ENCODE measurements at regions not wholly inside any gene's neighbourhood (a gene's known extent, or its start where the extent isn't known, plus 50 kb on each side); places are given as distances from the start of the nearest gene placed in this dataset.

DNA sequence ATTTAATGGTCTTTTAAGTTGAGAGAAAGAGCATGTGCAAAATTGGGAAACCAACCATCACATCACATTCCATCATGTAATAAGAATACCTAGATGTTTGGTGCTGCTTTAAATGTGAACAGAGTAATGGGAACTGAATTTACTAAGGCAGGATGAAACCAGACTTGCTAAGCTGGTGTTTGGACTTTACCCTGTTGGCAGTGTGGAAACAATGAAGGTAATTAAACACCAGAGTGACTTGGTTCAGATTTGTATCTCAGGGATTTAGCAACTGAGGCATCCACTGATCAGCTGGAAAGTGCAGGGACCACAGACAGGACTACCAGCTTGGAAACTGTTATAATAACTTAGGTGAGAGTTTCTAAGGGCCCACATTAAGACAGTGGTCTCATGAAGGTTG lies 263.4 kb downstream of the OLFM3 start:
- DNase-seq (ENCODE audit: low read depth): no peak
- TF ChIP-seq, protein P1, sequence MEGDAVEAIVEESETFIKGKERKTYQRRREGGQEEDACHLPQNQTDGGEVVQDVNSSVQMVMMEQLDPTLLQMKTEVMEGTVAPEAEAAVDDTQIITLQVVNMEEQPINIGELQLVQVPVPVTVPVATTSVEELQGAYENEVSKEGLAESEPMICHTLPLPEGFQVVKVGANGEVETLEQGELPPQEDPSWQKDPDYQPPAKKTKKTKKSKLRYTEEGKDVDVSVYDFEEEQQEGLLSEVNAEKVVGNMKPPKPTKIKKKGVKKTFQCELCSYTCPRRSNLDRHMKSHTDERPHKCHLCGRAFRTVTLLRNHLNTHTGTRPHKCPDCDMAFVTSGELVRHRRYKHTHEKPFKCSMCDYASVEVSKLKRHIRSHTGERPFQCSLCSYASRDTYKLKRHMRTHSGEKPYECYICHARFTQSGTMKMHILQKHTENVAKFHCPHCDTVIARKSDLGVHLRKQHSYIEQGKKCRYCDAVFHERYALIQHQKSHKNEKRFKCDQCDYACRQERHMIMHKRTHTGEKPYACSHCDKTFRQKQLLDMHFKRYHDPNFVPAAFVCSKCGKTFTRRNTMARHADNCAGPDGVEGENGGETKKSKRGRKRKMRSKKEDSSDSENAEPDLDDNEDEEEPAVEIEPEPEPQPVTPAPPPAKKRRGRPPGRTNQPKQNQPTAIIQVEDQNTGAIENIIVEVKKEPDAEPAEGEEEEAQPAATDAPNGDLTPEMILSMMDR (IDR thresholded peaks at IDR 0.05; ENCODE audit: insufficient read depth, low read depth, low read length, missing control alignments): no peak
- H3K4me3 ChIP-seq (ENCODE audit: low read length): no peak overlapping the region

DNA sequence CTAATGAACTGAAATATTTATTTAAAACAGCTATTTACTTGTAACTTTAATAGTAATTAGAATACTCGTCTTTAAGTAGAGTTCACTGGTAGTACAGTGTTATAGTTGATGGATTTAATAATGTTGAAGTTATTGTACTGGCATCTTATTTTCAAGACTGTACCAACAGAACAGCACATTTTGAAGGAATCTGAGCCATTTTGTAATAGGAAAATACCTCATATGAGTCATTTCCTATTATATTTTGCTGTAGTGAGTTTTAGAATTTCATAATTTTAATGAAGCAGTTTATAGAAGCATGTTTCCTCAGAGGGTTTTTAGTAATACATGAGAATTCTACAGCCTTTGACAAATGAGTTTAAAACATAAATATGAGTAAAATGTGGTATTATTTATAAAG lies 258.3 kb downstream of the OLFM3 start:
- TF ChIP-seq, protein P1 (IDR thresholded peaks at IDR 0.05; ENCODE audit: insufficient read depth, low read depth, low read length, missing control alignments): no peak
- peak; percentile 67 for DNase-seq (ENCODE audit: low read depth)
- no peak overlapping the region for H3K4me3 ChIP-seq (ENCODE audit: low read length)

DNA sequence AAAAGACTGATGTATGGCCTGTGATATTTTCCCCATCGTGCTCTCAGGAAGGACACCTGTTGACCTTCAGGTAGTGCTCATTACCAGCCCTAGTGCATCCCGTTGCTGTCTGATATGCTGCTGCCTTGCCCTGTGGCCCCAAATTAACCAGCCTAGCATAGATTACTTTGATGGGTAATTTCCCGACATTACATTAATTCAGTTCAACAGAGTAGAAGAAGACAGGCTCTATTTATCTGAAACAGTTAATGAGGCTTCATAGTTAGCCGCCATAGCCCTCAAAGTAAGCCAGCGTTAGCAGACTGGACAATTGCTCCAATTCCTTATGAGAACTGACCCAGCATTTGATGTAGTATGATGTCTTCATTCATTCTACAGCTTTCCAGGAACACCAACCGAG lies 257.6 kb downstream of the OLFM3 start:
- DNase-seq (ENCODE audit: low read depth): no peak
- TF ChIP-seq, protein P1 (IDR thresholded peaks at IDR 0.05; ENCODE audit: insufficient read depth, low read depth, low read length, missing control alignments): no peak
- H3K4me3 ChIP-seq (ENCODE audit: low read length): no peak overlapping the region

DNA sequence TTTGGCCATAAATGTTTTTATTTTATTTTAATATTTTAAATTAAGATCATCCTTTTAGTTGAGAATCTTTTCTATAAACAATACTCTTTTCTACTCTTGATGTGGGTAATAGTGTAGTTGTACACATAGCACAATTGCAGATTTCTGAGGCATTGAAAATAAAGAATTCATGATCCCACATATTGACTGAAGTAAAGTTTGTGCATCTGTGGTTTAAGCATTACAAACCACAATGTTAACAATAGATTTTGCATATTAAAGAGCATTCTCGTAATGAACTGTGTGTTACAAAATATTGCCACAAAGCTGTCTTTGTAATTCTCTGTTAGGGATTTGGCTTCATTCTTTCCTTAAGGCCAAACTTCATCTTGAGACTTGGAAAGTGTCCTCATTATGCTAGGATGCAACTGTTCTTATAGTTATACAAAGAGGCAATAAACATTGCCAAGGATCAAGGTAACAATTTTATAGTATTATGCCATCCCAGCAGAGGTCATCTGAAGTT lies 256.8 kb downstream of the OLFM3 start:
- H3K4me3 ChIP-seq (ENCODE audit: low read length): no peak overlapping the region
- DNase-seq (ENCODE audit: low read depth): no peak
- TF ChIP-seq, protein P1 (IDR thresholded peaks at IDR 0.05; ENCODE audit: insufficient read depth, low read depth, low read length, missing control alignments): no peak

DNA sequence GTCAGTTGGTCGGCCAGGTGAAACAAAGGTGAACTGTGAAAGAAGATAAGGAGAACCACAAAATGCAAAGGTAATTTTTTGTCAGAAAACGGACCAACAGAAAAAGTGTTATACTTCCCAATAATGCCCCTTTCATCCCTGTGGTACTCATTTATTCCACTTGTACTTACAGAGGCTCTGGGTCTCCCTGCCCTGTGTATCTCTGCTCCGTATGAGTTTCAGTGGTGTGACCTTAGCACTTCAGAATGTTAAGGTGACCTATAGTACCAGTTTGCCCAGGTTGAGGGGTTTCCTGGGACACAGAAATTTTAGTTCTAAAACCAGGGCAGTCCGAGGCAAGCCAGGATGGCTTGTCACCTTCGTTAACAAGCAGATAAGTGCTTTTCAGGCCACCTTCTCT lies 254.8 kb downstream of the OLFM3 start:
- peak; percentile 28 for DNase-seq (ENCODE audit: low read depth)
- TF ChIP-seq, protein P1 (IDR thresholded peaks at IDR 0.05; ENCODE audit: insufficient read depth, low read depth, low read length, missing control alignments): no peak

DNA sequence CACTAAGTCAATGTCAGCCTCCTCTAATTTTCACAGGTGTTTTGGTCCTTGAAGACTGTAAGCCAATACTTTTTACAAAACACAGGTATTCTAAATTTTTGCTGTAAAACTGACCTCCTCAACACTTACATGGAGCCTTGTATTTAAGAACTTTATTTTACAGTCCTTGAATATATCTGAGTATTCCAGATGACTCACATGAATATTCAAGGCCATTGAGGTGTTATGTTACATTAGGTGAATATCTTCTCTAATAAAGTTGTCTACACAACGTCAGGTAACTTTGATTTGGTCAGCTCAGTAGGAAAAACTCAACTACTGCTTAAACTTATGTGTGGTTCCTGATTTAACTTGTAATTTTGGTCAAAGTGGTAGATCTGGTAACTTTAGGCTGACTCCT lies 254.2 kb downstream of the OLFM3 start:
- TF ChIP-seq, protein P1 (IDR thresholded peaks at IDR 0.05; ENCODE audit: insufficient read depth, low read depth, low read length, missing control alignments): no peak
- no peak overlapping the region for H3K4me3 ChIP-seq (ENCODE audit: low read length)
- peak; percentile 19 for DNase-seq (ENCODE audit: low read depth)

More for the DNA sequence above, 254.8 kb downstream of the OLFM3 start:
- no peak overlapping the region for H3K4me3 ChIP-seq (ENCODE audit: low read length)

DNA sequence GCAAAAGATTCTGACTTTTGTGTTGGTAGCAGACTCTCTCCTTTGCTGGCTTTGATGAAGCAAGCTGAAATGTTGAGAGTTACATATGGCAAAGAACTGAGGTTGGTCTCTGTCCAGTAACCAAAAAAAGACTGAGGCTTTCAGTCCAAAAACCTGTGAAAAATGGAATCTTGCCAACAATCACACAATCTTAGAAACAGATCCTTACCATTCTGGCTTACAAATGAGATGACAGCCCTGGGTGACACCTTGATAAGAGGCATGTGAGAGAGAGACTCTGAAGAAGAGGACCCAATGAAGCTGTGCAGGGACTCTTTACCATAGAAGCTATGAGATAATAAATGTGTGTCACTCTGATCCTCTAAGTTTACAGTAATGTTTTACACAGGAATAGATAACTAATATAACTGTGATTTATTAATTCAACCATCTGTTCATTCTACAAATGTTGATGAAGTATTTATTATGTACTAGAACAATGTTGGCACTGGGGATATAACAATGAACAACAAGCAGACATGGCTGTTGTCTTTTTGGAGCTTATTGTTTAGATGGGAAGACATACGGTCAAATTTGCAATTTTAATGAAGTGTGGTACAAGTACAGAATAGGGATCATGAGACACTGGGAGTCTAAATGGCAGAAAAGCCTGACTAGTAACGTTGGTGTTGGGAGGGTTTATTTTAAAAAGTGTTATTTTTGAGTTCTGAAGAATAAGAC lies 251.0 kb downstream of the OLFM3 start:
- DNase-seq (ENCODE audit: low read depth): no peak
- TF ChIP-seq, protein P1 (IDR thresholded peaks at IDR 0.05; ENCODE audit: insufficient read depth, low read depth, low read length, missing control alignments): no peak

More for the DNA sequence above, 251.0 kb downstream of the OLFM3 start:
- no peak overlapping the region for H3K4me3 ChIP-seq (ENCODE audit: low read length)
